HCT116 (cell line): ENCODE measurements at regions not wholly inside any gene's neighbourhood (a gene's known extent, or its start where the extent isn't known, plus 50 kb on each side); places are given as distances from the start of the nearest gene placed in this dataset.

Experiments used
- EZH2 ChIP-seq: fragments of 200-600 bp; sonication (generic); IDR thresholded peaks from 2 replicates; pipeline ENCODE4 v1.6.1; 2017; ENCODE audit warnings: antibody characterized with exemption, mixed run types
- EZH2phosphoT487 ChIP-seq: fragments of 200-600 bp; IDR thresholded peaks from 2 replicates; pipeline ENCODE4 v1.6.1; 2018; ENCODE audit warnings: antibody characterized with exemption, borderline replicate concordance
- MAX ChIP-seq: IDR thresholded peaks from 2 replicates; pipeline ENCODE4 v1.6.1; 2012
- POLR2A ChIP-seq: IDR thresholded peaks from 2 replicates; pipeline ENCODE4 v1.7.0; 2011; ENCODE audit warnings: borderline replicate concordance; ENCODE audit not compliant: insufficient read depth, insufficient read length; ENCODE audit errors: extremely low read depth
- POLR2AphosphoS5 ChIP-seq: IDR thresholded peaks from 2 replicates; pipeline ENCODE4 v1.6.1; 2011; ENCODE audit warnings: mild to moderate bottlenecking, low read depth, low read length, moderate library complexity
- REST ChIP-seq: IDR thresholded peaks from 2 replicates; pipeline ENCODE4 v1.6.1; 2012; ENCODE audit warnings: low read depth
- ZBTB33 ChIP-seq: IDR thresholded peaks from 2 replicates; pipeline ENCODE4 v1.6.1; 2011; ENCODE audit warnings: mild to moderate bottlenecking, low read length, moderate library complexity; ENCODE audit not compliant: insufficient replicate concordance; ENCODE audit errors: extremely low read depth
- ZNF274 ChIP-seq: fragments of 200-500 bp; sonication (Bioruptor generic); IDR thresholded peaks from 2 replicates; pipeline ENCODE4 v1.6.1; 2014; ENCODE audit warnings: mild to moderate bottlenecking, low read depth, low read length, inconsistent platforms
- TF ChIP-seq, protein P1 (sequence below), 3 experiments: fragments of 200-600 bp in 1 of 3; sonication (generic) in 1 of 3; IDR thresholded peaks in 2 of 3; conservative IDR thresholded peaks in 1 of 3; 2 replicates each; pipeline ENCODE4 v1.5.1; 2012 to 2017; ENCODE audit warnings: low read depth in 2 of 3, low read length in 2 of 3, antibody characterized with exemption in 1 of 3, borderline replicate concordance in 1 of 3, control low read depth in 1 of 3, mild to moderate bottlenecking in 1 of 3, mixed read lengths in 1 of 3, mixed run types in 1 of 3, moderate library complexity in 1 of 3; ENCODE audit not compliant: insufficient read depth in 1 of 3

DNA sequence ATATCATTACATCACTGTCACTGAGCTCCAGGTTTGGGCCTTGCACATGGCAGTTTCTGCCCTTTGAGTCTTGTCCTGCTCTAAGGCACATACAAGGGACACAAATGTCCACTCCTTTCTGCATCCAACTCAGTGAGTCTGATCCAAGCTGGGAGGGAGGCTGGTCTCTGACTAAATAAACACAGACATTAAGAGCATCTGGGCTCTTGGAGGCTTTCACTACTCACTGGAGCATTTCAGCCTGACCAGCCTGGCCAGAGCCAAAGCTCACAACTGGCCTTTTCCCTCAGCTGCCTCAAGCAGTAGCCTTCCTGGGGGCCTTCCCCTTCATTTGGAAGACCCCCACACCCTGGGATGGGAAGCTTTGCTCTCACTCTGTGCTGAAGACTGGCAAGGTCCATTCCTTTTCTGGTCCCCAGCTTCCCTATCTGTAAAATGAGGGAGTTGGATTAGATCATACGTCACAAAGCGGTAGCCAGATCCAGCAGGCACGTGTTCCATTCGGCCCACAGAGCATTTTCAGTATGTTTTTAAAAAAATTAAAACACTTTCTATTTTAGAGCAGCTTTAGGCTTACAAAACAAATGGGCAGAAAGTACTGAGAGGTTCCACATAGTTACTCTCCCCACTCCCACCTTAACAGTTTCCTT, 58.6 kb upstream of the XPA start:
- TF ChIP-seq, protein P1, sequence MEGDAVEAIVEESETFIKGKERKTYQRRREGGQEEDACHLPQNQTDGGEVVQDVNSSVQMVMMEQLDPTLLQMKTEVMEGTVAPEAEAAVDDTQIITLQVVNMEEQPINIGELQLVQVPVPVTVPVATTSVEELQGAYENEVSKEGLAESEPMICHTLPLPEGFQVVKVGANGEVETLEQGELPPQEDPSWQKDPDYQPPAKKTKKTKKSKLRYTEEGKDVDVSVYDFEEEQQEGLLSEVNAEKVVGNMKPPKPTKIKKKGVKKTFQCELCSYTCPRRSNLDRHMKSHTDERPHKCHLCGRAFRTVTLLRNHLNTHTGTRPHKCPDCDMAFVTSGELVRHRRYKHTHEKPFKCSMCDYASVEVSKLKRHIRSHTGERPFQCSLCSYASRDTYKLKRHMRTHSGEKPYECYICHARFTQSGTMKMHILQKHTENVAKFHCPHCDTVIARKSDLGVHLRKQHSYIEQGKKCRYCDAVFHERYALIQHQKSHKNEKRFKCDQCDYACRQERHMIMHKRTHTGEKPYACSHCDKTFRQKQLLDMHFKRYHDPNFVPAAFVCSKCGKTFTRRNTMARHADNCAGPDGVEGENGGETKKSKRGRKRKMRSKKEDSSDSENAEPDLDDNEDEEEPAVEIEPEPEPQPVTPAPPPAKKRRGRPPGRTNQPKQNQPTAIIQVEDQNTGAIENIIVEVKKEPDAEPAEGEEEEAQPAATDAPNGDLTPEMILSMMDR (IDR thresholded peaks at IDR 0.05 in 2 of 3, conservative IDR thresholded peaks at IDR 0.05 in 1 of 3; ENCODE audit: borderline replicate concordance in 1 of 3, insufficient read depth in 1 of 3, low read depth in 2 of 3, low read length in 2 of 3): no peak
- TF ChIP-seq POLR2AphosphoS5 (no peak), POLR2A (no peak), REST (no peak), MAX (no peak), ZBTB33 (no peak), ZNF274 (no peak), EZH2 (no peak), EZH2phosphoT487 (no peak)
